Stimulated activated naive CD8-positive, alpha-beta T cell treated with anti-CD3 and anti-CD28 coated beads, Interleukin-15, amount 100 ng/mL, for 72 hours (primary cell): ENCODE measurements at regions not wholly inside any gene's neighbourhood (a gene's known extent, or its start where the extent isn't known, plus 50 kb on each side); places are given as distances from the start of the nearest gene placed in this dataset.
A peak's percentile ranks its signal among the peaks of the same experiment; 100 is the strongest.
"Not testable (repeated sequence)": the region's sequence is repeated elsewhere in the genome, so short reads cannot be mapped to it uniquely, and the experiment has no call there.

Source experiments
- ATAC-seq: fragments of 150-1000 bp; cut with Tn5 transposase; 2 replicates; pipeline ENCODE4 v1.10.0; 2021; ENCODE audit warnings: mild to moderate bottlenecking, moderate library complexity
- DNase-seq, 2 donors: peaks; one replicate each; pipeline ENCODE4 v3.0.0; 2021 to 2022
- H3K27ac Mint-ChIP-seq, 2 donors: one replicate each; pipeline ENCODE4 v1.8.0; 2022; ENCODE audit warnings: mild to moderate bottlenecking in 2 of 2, mixed read lengths in 2 of 2, moderate library complexity in 2 of 2
- H3K27me3 Mint-ChIP-seq: one replicate; pipeline ENCODE4 v1.8.0; 2022; ENCODE audit warnings: mixed read lengths
- H3K4me1 Mint-ChIP-seq: one replicate; pipeline ENCODE4 v1.8.0; 2022; ENCODE audit warnings: mild to moderate bottlenecking, mixed read lengths
- H3K4me3 Mint-ChIP-seq, 2 donors: one replicate each; pipeline ENCODE4 v1.8.0; 2022; ENCODE audit warnings: mild to moderate bottlenecking in 2 of 2, mixed read lengths in 2 of 2, moderate library complexity in 1 of 2
- H3K9me3 Mint-ChIP-seq, 2 donors: one replicate each; pipeline ENCODE4 v1.8.0; 2022; ENCODE audit warnings: mixed read lengths in 2 of 2

GRCh38 chrX:94635003-94635402 lies 961.0 kb downstream of the FAM133A start:
- H3K4me1 Mint-ChIP-seq = no peaks in the 10 kb centered on the region
- peaks cover 0 to 8% of the 10 kb centered on the region in 2 donors for H3K9me3 Mint-ChIP-seq
- no peak overlapping the region for H3K4me3 Mint-ChIP-seq
- H3K27me3 Mint-ChIP-seq = no peaks in the 10 kb centered on the region
- H3K27ac Mint-ChIP-seq = no peak overlapping the region
- ATAC-seq (no peak), DNase-seq (no peak)

GRCh38 chrX:94645726-94646125 lies 971.7 kb downstream of the FAM133A start:
- no peak for DNase-seq
- Mint-ChIP-seq H3K4me3 (no peak overlapping the region), H3K27ac (no peak overlapping the region), H3K9me3 (peaks cover 0 to 4% of the 10 kb centered on the region in 2 donors), H3K27me3 (no peaks in the 10 kb centered on the region), H3K4me1 (no peaks in the 10 kb centered on the region)
- ATAC-seq = no peak

GRCh38 chrX:94655180-94655579 lies 981.2 kb downstream of the FAM133A start:
- no peaks in the 10 kb centered on the region for H3K27me3 Mint-ChIP-seq

GRCh38 chrX:94662689-94663088 lies 988.7 kb downstream of the FAM133A start:
- DNase-seq (no peak), ATAC-seq (no peak)
- H3K27ac Mint-ChIP-seq = no peak overlapping the region
- no peaks in the 10 kb centered on the region for H3K9me3 Mint-ChIP-seq
- no peaks in the 10 kb centered on the region for H3K4me1 Mint-ChIP-seq
- H3K27me3 Mint-ChIP-seq = no peaks in the 10 kb centered on the region
- H3K4me3 Mint-ChIP-seq = no peak overlapping the region

More at GRCh38 chrX:94655180-94655579, 981.2 kb downstream of the FAM133A start:
- no peak overlapping the region for H3K4me3 Mint-ChIP-seq
- H3K27ac Mint-ChIP-seq = no peak overlapping the region
- H3K9me3 Mint-ChIP-seq = no peaks in the 10 kb centered on the region
- ATAC-seq = no peak
- DNase-seq = no peak
- no peaks in the 10 kb centered on the region for H3K4me1 Mint-ChIP-seq

- no peaks in the 10 kb centered on the region for H3K27me3 Mint-ChIP-seq
- H3K4me1 Mint-ChIP-seq = no peaks in the 10 kb centered on the region
- H3K4me3 Mint-ChIP-seq = no peak overlapping the region
- no peak overlapping the region for H3K27ac Mint-ChIP-seq
- peaks cover 0 to 12% of the 10 kb centered on the region in 2 donors for H3K9me3 Mint-ChIP-seq
- ATAC-seq = no peak
- DNase-seq = no peak
These were observed 1002.3 kb downstream of the FAM133A start for GRCh38 chrX:94676285-94676684.

- H3K27me3 Mint-ChIP-seq = no peaks in the 10 kb centered on the region
- H3K4me3 Mint-ChIP-seq = no peak overlapping the region
- ATAC-seq (no peak), DNase-seq (no peak)
- no peaks in the 10 kb centered on the region for H3K4me1 Mint-ChIP-seq
- no peak overlapping the region for H3K27ac Mint-ChIP-seq
- no peaks in the 10 kb centered on the region for H3K9me3 Mint-ChIP-seq
These were observed 1012.1 kb downstream of the FAM133A start for GRCh38 chrX:94686071-94686470.

GRCh38 chrX:94695910-94696309 lies 1021.9 kb downstream of the FAM133A start:
- Mint-ChIP-seq H3K4me1 (no peaks in the 10 kb centered on the region), H3K27me3 (no peaks in the 10 kb centered on the region), H3K9me3 (no peaks in the 10 kb centered on the region), H3K4me3 (no peak overlapping the region), H3K27ac (no peak overlapping the region)
- DNase-seq (no peak), ATAC-seq (no peak)

GRCh38 chrX:94704348-94705256 lies 1030.6 kb downstream of the FAM133A start:
- not testable (repeated sequence) for H3K27me3 Mint-ChIP-seq, ATAC-seq, H3K4me3 Mint-ChIP-seq

GRCh38 chrX:94721386-94721785 lies 1047.4 kb downstream of the FAM133A start:
- Mint-ChIP-seq H3K27ac (no peak overlapping the region), H3K4me3 (no peak overlapping the region), H3K9me3 (no peaks in the 10 kb centered on the region), H3K27me3 (no peaks in the 10 kb centered on the region), H3K4me1 (no peaks in the 10 kb centered on the region)
- ATAC-seq = no peak
- DNase-seq = no peak

More at GRCh38 chrX:94704348-94705256, 1030.6 kb downstream of the FAM133A start:
- DNase-seq, H3K4me1 Mint-ChIP-seq, H3K9me3 Mint-ChIP-seq, H3K27ac Mint-ChIP-seq: not testable (repeated sequence)

GRCh38 chrX:94722578-94722977 lies 1048.6 kb downstream of the FAM133A start:
- DNase-seq (no peak), ATAC-seq (no peak)
- Mint-ChIP-seq H3K4me3 (no peak overlapping the region), H3K27ac (no peak overlapping the region), H3K27me3 (no peaks in the 10 kb centered on the region), H3K9me3 (no peaks in the 10 kb centered on the region), H3K4me1 (no peaks in the 10 kb centered on the region)

- Mint-ChIP-seq H3K4me3 (no peak overlapping the region), H3K4me1 (no peaks in the 10 kb centered on the region), H3K27me3 (no peaks in the 10 kb centered on the region), H3K9me3 (peaks cover 0 to 5% of the 10 kb centered on the region in 2 donors), H3K27ac (no peak overlapping the region)
- DNase-seq (no peak), ATAC-seq (no peak)
These were observed 1068.8 kb downstream of the FAM133A start for GRCh38 chrX:94742772-94743171.

GRCh38 chrX:94743478-94743877 lies 1069.5 kb downstream of the FAM133A start:
- peaks cover 0 to 5% of the 10 kb centered on the region in 2 donors for H3K9me3 Mint-ChIP-seq
- DNase-seq (peak in 1 of 2 donors; percentile 11), ATAC-seq (peak; percentile 96)
- no peak overlapping the region for H3K27ac Mint-ChIP-seq
- H3K27me3 Mint-ChIP-seq = no peaks in the 10 kb centered on the region
- no peaks in the 10 kb centered on the region for H3K4me1 Mint-ChIP-seq
- H3K4me3 Mint-ChIP-seq = no peak overlapping the region

GRCh38 chrX:94744786-94745185 lies 1070.8 kb downstream of the FAM133A start:
- ATAC-seq = no peak
- H3K9me3 Mint-ChIP-seq = peaks cover 0 to 5% of the 10 kb centered on the region in 2 donors
- H3K27me3 Mint-ChIP-seq = no peaks in the 10 kb centered on the region
- H3K4me1 Mint-ChIP-seq = no peaks in the 10 kb centered on the region
- no peak for DNase-seq
- H3K4me3 Mint-ChIP-seq = no peak overlapping the region
- H3K27ac Mint-ChIP-seq = no peak overlapping the region

- Mint-ChIP-seq H3K27ac (no peak overlapping the region), H3K4me3 (no peak overlapping the region), H3K9me3 (peaks cover 0 to 6% of the 10 kb centered on the region in 2 donors), H3K4me1 (no peaks in the 10 kb centered on the region), H3K27me3 (no peaks in the 10 kb centered on the region)
- DNase-seq = no peak
- no peak for ATAC-seq
These were observed 1077.6 kb downstream of the FAM133A start for GRCh38 chrX:94751611-94752010.

GRCh38 chrX:94752434-94753169 lies 1078.6 kb downstream of the FAM133A start:
- ATAC-seq (no peak), DNase-seq (no peak)
- Mint-ChIP-seq H3K4me3 (no peak overlapping the region), H3K4me1 (no peaks in the 10 kb centered on the region), H3K27me3 (no peaks in the 10 kb centered on the region), H3K9me3 (peaks cover 0 to 6% of the 10 kb centered on the region in 2 donors), H3K27ac (no peak overlapping the region)

- no peak for DNase-seq
- no peaks in the 10 kb centered on the region for H3K9me3 Mint-ChIP-seq
- H3K4me1 Mint-ChIP-seq = no peaks in the 10 kb centered on the region
- no peak overlapping the region for H3K27ac Mint-ChIP-seq
- no peak overlapping the region for H3K4me3 Mint-ChIP-seq
- no peaks in the 10 kb centered on the region for H3K27me3 Mint-ChIP-seq
- ATAC-seq = no peak
These were observed 1084.1 kb downstream of the FAM133A start for GRCh38 chrX:94758130-94758529.
